Motor neuron (in vitro differentiated cells): ENCODE measurements at regions not wholly inside any gene's neighbourhood (a gene's known extent, or its start where the extent isn't known, plus 50 kb on each side); places are given as distances from the start of the nearest gene placed in this dataset.
"Not testable (repeated sequence)": the region's sequence is repeated elsewhere in the genome, so short reads cannot be mapped to it uniquely, and the experiment has no call there.

Experiments
- ATAC-seq, 8 experiments: fragments of 200-7000 bp; cut with Tn5 transposase; replicated peaks in 6 of 8; 2 replicates each; pipeline ENCODE4 v1.8.0; 2021; ENCODE audit warnings: mild to moderate bottlenecking in 8 of 8, moderate library complexity in 8 of 8
- H3K27ac ChIP-seq, 2 donors: fragments of 250-450 bp; sonication (Bioruptor Pico); 2 replicates each; pipeline ENCODE4 v1.9.0; 2021; ENCODE audit warnings: antibody characterized with exemption in 2 of 2, mild to moderate bottlenecking in 2 of 2, moderate library complexity in 1 of 2
- H3K4me1 ChIP-seq, 2 donors: fragments of 250-450 bp; sonication (Bioruptor Pico); replicated peaks in 1 of 2; 2 replicates each; pipeline ENCODE4 v1.6.1; 2021; ENCODE audit warnings: antibody characterized with exemption in 2 of 2, mild to moderate bottlenecking in 2 of 2, moderate library complexity in 1 of 2
- H3K4me3 ChIP-seq, 5 donors: fragments of 250-450 bp; sonication (Bioruptor Pico); 2 replicates each; pipeline ENCODE4 v1.9.0; 2021; ENCODE audit warnings: antibody characterized with exemption in 5 of 5, mild to moderate bottlenecking in 5 of 5, moderate library complexity in 4 of 5
- WGBS, 10 experiments: fragments of 450-650 bp; shearing (Covaris generic); methylation state at CpG; one replicate each; pipeline ENCODE4 v1.0.0; 2022; 5-methylcytosine and 5-hydroxymethylcytosine counted together
- in situ Hi-C, 9 experiments: fragments of 400-800 bp; cut with MboI; loops; one replicate each; pipeline ENCODE4 v1.15.0; 2021; ENCODE audit warnings: low sequenced_read_pairs in 9 of 9, low pct_unique_long_range_greater_than_20kb in 2 of 9; ENCODE audit not compliant: unreplicated experiment in 9 of 9

DNA sequence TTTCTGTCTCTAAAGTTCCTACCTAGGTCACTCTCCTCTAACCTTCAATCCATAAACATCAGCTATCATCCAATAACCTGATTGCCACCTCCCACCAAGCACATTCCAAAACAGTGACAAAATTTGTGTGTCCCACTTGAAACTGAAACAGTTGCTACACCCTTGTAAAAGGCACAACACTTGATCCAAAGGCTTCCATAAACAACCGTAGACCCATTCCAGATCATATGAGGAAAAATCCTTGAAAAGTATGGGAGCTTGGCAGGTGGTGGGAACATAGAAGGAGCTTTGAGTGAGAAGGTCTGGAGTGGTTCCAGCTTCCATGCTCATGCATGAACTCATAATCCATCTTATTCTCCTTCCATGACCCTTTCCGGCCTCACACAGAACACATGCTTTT lies 82.0 kb upstream of the ATP1A1 start:
- ATAC-seq: no peak
- no peak overlapping the region for H3K27ac ChIP-seq
- no peaks in the 10 kb centered on the region for H3K4me1 ChIP-seq
- H3K4me3 ChIP-seq: no peak overlapping the region
- 43 to 100% (median 86%) methylated on average over 1 to 2 of the region's 2 CpGs; no CpG with 5 or more reads in 2 of the 10 experiments for WGBS, 10 experiments
- in situ Hi-C loops: loop anchor here in 1 of 9 experiments (25.0 kb wide), 1 partner anchor 104 kb away; no protein-coding TSS in a partner anchor

DNA sequence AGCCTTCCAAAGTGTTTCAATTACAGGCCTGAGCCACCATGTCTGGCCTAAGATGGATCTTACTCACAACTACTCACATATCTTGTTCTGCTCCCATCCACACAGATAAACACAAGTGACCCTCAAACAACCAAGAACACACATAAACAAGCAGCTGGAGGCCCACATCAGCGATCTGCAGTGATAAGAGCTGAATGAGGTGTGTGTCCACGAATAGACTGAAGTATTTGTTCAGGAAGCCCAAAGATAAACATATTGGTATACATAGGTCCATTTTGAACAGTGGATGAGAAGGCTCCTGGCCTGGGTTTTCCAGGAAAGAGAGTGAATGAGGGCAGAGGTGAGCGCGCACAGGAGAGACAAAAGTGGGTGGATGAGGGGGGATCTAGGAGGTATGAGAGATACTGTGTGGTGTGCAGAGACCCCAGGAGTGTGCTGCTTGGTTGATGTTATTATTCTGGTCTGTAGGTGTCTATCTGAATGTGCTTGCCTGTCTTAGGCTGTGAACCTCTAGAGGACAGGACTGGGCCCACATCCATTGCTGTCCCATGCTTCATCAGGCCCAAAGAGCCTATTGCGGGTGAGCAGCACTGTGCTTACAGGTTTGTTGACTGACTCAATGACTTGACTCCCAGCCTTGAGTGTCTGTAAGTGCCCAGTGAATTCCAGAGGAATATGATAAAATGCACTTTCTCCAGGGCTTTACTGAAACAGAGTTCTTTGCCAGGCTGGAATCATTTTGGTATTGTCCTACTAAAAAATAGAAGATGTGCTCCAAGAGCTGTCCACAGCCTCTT lies 79.9 kb upstream of the ATP1A1 start:
- ATAC-seq: no peak
- in situ Hi-C loops: loop anchor here in 1 of 9 experiments (25.0 kb wide), 1 partner anchor 106 kb away; no protein-coding TSS in a partner anchor
- H3K4me3 ChIP-seq: no peak overlapping the region
- WGBS, 10 experiments: 26 to 100% (median 81%) methylated on average over 1 to 5 of the region's 5 CpGs; no CpG with 5 or more reads in 2 of the 10 experiments
- H3K4me1 ChIP-seq: no peaks in the 10 kb centered on the region
- H3K27ac ChIP-seq: no peak overlapping the region

DNA sequence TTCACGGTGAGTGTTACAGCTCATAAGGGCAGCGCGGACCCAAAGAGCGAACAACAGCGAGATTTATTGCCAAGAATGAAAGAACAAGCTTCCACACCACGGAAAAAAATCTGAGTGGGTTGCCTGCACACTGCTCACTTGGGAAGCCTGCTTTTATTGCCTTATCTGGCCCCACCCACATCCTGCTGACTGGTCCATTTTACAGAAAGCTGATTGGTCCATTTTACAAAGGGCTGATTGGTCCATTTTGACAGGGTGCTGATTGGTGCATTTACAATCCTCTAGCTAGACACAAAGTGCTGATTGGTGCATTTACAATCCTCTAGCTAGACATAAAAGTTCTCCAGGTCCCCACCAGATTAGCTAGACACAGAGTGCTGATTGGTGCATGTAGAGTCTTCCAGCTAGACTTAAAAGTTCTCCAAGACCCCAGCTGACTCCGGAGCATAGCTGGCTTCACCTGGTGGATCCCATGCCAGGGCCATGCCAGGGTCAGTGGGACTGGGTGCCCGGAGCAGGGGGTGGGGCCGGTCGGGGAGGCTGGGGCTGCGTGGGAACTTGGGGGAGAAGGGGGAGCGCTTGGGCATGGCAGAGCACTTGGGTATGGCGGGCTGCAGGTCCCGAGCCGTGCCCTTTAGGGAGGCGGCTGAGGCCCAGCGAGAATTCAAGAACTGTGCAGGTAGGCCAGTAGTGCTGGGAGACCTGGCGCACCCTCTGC lies 75.4 kb upstream of the ATP1A1 start:
- Histone ChIP-seq H3K27ac (no peak overlapping the region), H3K4me1 (no peaks in the 10 kb centered on the region), H3K4me3 (no peak overlapping the region)
- in situ Hi-C loops: loop anchor here in 1 of 9 experiments (25.0 kb wide), 1 partner anchor 110 kb away; no protein-coding TSS in a partner anchor
- no peak for ATAC-seq
- WGBS, 10 experiments: 0 to 100% (median 91%) methylated on average over 1 to 10 of the region's 18 CpGs; no CpG with 5 or more reads in 3 of the 10 experiments

DNA sequence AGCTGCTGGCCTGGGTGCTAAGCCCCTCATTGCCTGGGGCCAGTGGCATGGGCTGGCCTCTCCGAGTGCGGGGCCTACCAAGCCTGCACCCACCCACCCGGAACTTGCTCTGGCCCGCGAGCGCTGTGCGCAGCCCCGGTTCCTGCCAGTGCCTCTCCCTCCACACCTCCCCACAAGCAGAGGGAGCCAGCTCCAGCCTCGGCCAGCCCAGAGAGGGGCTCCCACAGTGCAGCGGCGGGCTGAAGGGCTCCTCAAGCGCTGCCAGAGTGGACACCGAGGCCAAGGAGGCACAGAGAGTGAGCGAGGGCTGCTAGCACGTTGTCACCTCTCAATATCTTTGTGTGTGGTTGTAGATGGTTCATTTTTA lies 74.8 kb upstream of the ATP1A1 start:
- H3K27ac ChIP-seq, H3K4me1 ChIP-seq, H3K4me3 ChIP-seq, ATAC-seq: not testable (repeated sequence)
- 84 to 86% methylated on average over 9 to 11 of the region's 15 CpGs; no CpG with 5 or more reads in 8 of the 10 experiments for WGBS, 10 experiments
- in situ Hi-C loops: loop anchor here in 1 of 9 experiments (25.0 kb wide), 1 partner anchor 111 kb away; no protein-coding TSS in a partner anchor

DNA sequence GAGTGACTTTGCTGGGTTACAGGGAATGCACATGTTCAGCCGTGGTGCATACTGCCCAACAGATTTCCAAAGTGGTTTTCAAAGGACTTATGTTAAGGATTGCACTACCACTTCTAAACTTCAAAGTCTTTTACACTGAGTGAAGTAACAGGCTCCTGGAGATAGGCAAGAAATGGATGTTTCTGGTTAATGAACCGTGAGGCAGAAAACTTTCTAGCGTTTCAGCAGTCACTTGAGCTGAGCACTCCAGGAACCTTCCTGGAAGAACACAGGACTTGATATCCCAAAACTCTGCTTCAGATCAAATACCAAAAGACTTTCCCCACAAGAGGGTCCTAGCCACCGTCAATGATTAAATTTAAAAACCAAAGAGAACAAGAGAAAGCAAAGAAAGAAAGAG lies 74.3 kb upstream of the ATP1A1 start:
- no peak overlapping the region for H3K27ac ChIP-seq
- no peak overlapping the region for H3K4me3 ChIP-seq
- H3K4me1 ChIP-seq: no peaks in the 10 kb centered on the region
- in situ Hi-C loops: loop anchor here in 1 of 9 experiments (25.0 kb wide), 1 partner anchor 111 kb away; no protein-coding TSS in a partner anchor
- 38 to 92% (median 78%) methylated on average over 1 to 4 of the region's 4 CpGs; no CpG with 5 or more reads in 1 of the 10 experiments for WGBS, 10 experiments
- no peak for ATAC-seq

DNA sequence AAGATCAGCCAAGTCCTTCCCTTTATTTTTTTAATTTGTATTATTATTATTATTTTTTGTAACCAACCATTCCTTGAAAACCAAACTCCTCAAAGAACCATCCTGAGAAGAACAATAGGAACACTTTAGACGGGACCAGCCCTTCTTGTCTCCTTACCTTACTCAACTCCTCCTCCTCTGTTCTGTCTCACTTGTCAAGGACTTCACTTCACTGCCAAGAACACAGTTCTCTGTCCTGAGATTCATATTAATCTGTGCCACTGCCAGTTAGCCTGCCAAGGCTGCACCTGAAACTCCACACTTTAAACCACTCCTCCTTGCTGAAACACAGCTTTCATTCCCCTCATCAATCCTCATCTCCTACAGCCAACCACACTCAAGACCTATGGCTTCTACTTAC lies 73.8 kb upstream of the ATP1A1 start:
- no peaks in the 10 kb centered on the region for H3K4me1 ChIP-seq
- in situ Hi-C loops: loop anchor here in 1 of 9 experiments (25.0 kb wide), 1 partner anchor 112 kb away; no protein-coding TSS in a partner anchor
- no peak for ATAC-seq
- 50 to 100% (median 80%) methylated on average over 1 of the region's 1 CpG; no CpG with 5 or more reads in 3 of the 10 experiments for WGBS, 10 experiments
- no peak overlapping the region for H3K27ac ChIP-seq
- H3K4me3 ChIP-seq: no peak overlapping the region

DNA sequence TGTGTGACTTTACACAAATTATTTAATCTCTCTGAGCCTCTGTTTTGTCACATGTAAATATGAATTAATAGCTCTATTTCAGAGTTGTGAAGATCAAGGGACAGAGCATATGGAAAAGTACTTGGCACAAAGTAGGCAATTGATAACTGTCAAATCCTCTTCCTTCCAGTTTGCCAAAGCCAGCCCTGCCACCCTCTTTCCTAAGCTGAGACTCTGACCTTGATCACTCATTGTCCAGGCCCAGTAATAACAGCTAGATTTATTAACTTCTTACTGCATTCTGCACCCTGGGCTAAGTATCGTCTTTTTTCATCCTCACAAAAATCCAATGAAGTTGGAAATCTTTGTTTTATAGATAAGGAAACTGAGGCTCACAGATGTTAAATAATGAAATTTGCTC lies 70.8 kb upstream of the ATP1A1 start:
- no peaks in the 10 kb centered on the region for H3K4me1 ChIP-seq
- no peak overlapping the region for H3K4me3 ChIP-seq
- no peak for ATAC-seq
- WGBS, 10 experiments: 13 to 100% (median 80%) methylated on average over 1 of the region's 1 CpG; no CpG with 5 or more reads in 1 of the 10 experiments
- H3K27ac ChIP-seq: no peak overlapping the region
- in situ Hi-C loops: no loop called here

DNA sequence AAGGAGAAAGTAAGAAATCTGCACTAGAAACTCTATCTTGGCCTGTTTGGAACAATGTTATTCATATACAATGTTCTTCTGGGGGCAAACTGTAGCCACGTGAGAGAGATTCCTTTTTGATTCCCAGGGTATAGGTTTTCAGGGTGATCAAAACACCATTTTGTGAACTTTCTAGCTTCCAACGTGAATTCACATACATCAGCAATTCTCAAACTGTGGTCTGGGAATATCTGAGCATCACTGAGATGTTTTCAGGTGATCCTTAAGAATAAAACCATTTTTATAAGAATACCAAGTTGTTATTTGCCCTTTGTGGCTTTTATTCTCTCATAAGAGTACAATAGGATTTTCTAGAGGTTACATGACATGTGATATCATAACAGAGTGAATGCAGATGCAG lies 66.9 kb upstream of the ATP1A1 start:
- Histone ChIP-seq H3K4me1 (peaks cover 3% of the 10 kb centered on the region in 2 donors), H3K27ac (no peak overlapping the region), H3K4me3 (no peak overlapping the region)
- in situ Hi-C loops: no loop called here
- WGBS, 10 experiments: 0 to 100% (median 71%) methylated on average over 1 to 2 of the region's 2 CpGs
- no peak for ATAC-seq

DNA sequence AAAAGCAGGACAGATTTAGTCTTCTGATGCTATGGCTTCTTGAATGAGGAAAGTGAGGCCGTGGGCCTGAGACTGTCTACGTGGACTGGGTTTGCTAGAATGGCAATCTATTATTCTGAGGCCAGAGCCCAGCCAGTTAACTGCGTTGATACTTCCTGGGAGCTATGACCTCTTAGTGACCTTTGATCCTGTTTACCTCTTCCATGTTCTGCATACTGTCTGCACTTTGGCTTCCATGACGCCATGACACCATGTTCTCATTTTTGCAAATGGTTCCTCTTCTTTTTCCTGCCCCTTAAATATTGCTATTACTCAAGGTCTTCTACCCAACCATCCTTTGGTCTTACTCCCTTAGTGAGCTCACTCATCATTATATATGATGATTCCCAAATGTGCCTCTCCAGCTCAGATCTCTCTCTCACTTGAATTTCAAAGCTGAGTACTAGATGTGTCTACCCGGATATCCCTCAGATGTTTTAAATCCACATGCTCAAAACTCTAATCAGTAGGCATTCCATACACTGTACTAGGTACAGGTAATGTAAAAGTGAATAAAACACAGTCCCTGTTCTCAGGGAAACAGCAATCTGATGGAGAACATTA lies 66.1 kb upstream of the ATP1A1 start:
- Histone ChIP-seq H3K4me1 (peaks cover 9 to 11% of the 10 kb centered on the region in 2 donors), H3K4me3 (no peak overlapping the region), H3K27ac (no peak overlapping the region)
- 7 to 93% (median 80%) methylated on average over 1 to 5 of the region's 5 CpGs; no CpG with 5 or more reads in 1 of the 10 experiments for WGBS, 10 experiments
- no peak for ATAC-seq
- in situ Hi-C loops: no loop called here

DNA sequence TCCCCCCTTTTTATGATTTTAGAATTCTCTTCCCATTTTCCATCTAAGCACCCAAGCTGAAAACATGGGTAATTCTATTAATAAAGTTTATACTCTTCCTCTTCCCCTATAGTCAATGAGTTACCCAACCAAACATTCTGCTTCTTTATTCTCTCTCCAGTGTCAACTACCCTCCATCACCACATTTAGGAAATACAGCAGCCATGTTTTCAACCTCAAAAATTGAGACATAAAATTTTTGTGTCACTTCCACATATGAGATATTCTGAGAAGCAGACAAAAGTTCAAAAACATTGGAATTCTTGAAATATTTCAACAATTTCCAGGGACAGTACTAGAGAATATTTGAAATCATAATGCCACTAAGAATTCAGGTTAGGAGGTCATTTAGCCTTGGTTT lies 64.8 kb upstream of the ATP1A1 start:
- ATAC-seq: no peak
- Histone ChIP-seq H3K4me1 (peaks cover 15 to 22% of the 10 kb centered on the region in 2 donors), H3K27ac (no peak overlapping the region), H3K4me3 (no peak overlapping the region)
- in situ Hi-C loops: no loop called here

DNA sequence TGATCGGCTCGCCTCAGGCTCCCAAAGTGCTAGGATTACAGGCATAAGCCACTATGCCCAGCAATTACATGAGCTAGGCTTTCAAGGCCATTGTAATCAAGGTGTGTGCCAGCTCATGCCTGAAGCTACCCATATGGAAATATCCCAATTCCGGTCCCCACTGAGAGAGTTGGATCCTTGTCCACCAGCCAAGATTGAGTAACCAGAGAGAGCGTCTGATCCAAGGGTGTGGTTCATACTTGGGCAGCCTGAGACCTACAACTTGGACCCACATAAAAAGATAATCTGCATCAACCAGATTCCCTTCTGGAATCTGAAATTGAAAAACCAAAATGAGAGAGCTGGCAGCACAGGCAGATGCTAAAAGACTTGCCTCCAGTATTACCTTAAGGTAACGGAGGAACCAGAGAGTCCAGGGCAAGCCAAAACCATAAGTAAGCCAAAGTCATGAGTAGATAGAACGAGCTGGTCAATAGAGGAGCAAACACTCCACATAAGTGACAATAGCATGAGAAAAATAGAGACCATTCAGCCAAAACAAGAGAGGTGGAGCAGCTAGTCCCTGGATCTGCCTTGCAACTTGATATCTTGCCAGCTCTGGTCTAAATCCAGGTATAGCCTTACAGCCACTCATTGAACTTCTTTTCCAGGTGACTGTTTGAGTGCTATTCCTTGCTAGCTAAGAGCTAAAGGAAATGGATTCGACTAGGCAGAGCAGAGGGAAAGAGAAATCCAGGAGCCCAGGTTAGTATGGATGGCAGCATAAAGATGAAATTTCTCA lies 63.8 kb upstream of the ATP1A1 start:
- H3K27ac ChIP-seq: no peak overlapping the region
- whole genome bisulfite sequencing, 10 experiments: 0 to 100% (median 85%) methylated on average over 2 to 7 of the region's 7 CpGs
- in situ Hi-C loops: no loop called here
- H3K4me3 ChIP-seq: no peak overlapping the region
- peak in 1 of 8 experiments; percentile 50 for ATAC-seq
- H3K4me1 ChIP-seq: peaks cover 15 to 22% of the 10 kb centered on the region in 2 donors

DNA sequence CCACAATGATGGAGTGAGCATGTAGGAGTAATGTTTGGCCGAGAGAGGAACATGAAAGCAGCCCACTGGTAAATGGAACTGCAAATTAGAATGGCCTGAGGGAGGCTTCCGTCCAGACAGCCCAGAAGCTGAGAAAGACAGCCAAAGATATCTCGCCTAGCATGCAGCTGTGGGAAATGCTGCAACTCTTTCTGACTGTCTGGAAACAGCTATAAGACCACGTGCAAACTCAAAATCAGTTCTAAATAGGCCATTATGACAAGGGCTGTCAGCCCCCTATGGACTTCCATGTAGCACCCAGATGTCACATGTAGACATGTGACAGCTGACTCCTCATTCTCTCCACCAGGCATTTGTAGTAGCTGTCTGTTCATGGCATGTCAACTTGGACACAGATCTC lies 62.9 kb upstream of the ATP1A1 start:
- peak in 3 of 8 experiments; percentile 71 to 74 (median 71) for ATAC-seq
- WGBS, 10 experiments: 0 to 95% (median 78%) methylated on average over 1 to 4 of the region's 4 CpGs; no CpG with 5 or more reads in 2 of the 10 experiments
- in situ Hi-C loops: no loop called here
- Histone ChIP-seq H3K4me3 (no peak overlapping the region), H3K27ac (no peak overlapping the region), H3K4me1 (peaks cover 15 to 22% of the 10 kb centered on the region in 2 donors)
